Heart left ventricle (tissue), 13 donors: ENCODE measurements at regions not wholly inside any gene's neighbourhood (a gene's known extent, or its start where the extent isn't known, plus 50 kb on each side); places are given as distances from the start of the nearest gene placed in this dataset.

Experiments
- CTCF ChIP-seq, 12 donors: fragments of 200-600 bp; sonication (generic) in 4 of 12; IDR thresholded peaks; one replicate each; pipeline versions ENCODE4 v1.5.0 to v1.8.0; 2018 to 2022; ENCODE audit warnings: antibody characterized with exemption in 12 of 12, mild to moderate bottlenecking in 5 of 12
- POLR2A ChIP-seq, 2 donors: fragments of 450-650 bp; IDR thresholded peaks; one replicate each; pipeline ENCODE4 v1.6.1; 2017; ENCODE audit warnings: antibody characterized with exemption in 2 of 2, mild to moderate bottlenecking in 2 of 2, moderate library complexity in 2 of 2
- donor health status: ischemic (EF 13 %, LVEDD 7.1; RV severe dilation, severe dysfunction).
- donor health status: DM: no; HTN: yes; CAD: no.
- donor health status: DM: no; HTN: no; CAD: no.
- donor health status: ischemic (EF 25% LVEDD 6.9; RV normal size, moderate dysfunction).
- donor health status: ischemic (EF 25% LVEDD 5.7; RV mildly dilated, moderate dysfunction).
- donor health status: ischemic (EF 35%, LVEDD 5.7; RV mildly dilated, moderate dysfunction).
- donor health status: nonischemic (EF 11% LVEDD 7.7; RV severe dilation, severe dysfunction).
- donor health status: DM: yes; HTN: yes; CAD: no.
- donor health status: PGD.
- donor health status: ischemic (EF 29% LVEDD 5.4; RV normal size, mild dysfunction).
- donor health status: nonischemic (EF 23%, LVEDD 6.1; RV moderate dilation, normal function).

- TF ChIP-seq POLR2A (IDR thresholded peaks at IDR 0.05) (no peak), CTCF (IDR thresholded peaks at IDR 0.05) (no peak)
Measured at GRCh38 chrX:69103539-69103938, 61.7 kb downstream of the PJA1 start.
